Epithelial cell of proximal tubule (primary cell): ENCODE measurements at regions not wholly inside any gene's neighbourhood (a gene's known extent, or its start where the extent isn't known, plus 50 kb on each side); places are given as distances from the start of the nearest gene placed in this dataset.
"Not testable (repeated sequence)": the region's sequence is repeated elsewhere in the genome, so short reads cannot be mapped to it uniquely, and the experiment has no call there.

Experiments used
- DNase-seq: peaks from one replicate; pipeline ENCODE4 v3.0.0-alpha.2; 2011; ENCODE audit warnings: low read depth
- H3K4me3 ChIP-seq: 2 replicates; pipeline ENCODE4 v1.5.1; 2011; ENCODE audit warnings: low read depth, mild to moderate bottlenecking, low read length
- TF ChIP-seq, protein P1 (sequence below): conservative IDR thresholded peaks from 2 replicates; pipeline ENCODE4 v1.5.1; 2012; ENCODE audit warnings: low read depth, mild to moderate bottlenecking, low read length

DNA sequence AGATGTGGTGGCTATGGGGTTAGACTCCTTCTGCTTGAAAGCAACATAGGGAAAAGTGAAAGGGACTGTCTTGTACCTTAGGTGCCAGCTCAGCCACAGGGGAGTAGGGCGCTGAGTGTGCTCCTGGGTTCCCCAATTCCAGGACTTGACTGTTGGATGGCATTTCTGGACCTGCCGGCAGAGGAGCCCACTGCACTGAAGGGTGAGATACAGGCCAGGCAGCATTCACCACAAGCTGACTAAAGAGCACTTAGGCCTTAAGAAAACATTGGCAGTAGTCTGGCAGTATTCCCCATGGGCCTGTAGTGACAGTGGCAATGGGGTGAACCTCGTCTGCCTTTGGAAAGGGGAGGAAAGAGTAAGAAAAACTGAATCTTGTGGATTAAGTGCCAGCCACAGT is 67.1 kb upstream of the TMTC2 start:
- TF ChIP-seq, protein P1, sequence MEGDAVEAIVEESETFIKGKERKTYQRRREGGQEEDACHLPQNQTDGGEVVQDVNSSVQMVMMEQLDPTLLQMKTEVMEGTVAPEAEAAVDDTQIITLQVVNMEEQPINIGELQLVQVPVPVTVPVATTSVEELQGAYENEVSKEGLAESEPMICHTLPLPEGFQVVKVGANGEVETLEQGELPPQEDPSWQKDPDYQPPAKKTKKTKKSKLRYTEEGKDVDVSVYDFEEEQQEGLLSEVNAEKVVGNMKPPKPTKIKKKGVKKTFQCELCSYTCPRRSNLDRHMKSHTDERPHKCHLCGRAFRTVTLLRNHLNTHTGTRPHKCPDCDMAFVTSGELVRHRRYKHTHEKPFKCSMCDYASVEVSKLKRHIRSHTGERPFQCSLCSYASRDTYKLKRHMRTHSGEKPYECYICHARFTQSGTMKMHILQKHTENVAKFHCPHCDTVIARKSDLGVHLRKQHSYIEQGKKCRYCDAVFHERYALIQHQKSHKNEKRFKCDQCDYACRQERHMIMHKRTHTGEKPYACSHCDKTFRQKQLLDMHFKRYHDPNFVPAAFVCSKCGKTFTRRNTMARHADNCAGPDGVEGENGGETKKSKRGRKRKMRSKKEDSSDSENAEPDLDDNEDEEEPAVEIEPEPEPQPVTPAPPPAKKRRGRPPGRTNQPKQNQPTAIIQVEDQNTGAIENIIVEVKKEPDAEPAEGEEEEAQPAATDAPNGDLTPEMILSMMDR = no peak
- DNase-seq = no peak
- no peak overlapping the region for H3K4me3 ChIP-seq

DNA sequence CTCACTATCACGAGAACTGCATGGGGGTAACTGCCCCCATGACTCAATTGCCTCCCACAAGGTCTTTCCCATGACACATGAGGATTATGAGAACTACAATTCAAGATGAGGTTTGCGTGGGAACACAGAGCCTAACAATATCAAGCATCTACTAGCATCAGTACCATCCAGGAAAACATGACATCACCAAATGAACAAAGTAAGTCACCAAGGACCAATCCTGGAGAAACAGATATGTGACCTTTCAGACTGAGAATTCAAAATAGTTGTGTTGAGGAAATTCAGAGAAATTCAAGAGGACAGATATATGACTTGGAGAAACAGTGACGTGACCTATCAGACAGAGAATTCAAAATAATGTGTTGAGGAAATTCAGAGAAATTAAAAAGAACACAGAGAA is 65.8 kb upstream of the TMTC2 start:
- H3K4me3 ChIP-seq = no peak overlapping the region
- DNase-seq = no peak
- TF ChIP-seq, protein P1 = no peak

DNA sequence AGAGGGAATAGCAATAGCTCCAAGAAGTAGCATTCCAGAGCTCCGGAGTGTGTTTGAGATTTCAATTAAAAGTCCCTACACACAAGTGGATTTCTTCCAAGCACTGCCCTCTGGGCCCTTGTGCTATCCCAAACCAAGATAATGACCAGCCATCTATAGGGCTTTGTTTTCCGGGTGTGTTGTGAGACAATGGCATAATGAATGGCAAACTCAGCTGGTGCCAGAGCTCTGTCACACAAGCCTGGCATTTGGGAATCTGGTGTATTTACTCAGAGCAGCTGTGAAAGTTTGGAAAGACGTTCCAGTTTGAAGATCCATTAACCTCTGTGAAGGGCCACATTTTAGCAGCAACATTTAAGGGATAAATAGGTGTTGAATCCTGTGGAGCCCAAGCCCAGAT is 61.2 kb upstream of the TMTC2 start:
- TF ChIP-seq, protein P1 = no peak

DNA sequence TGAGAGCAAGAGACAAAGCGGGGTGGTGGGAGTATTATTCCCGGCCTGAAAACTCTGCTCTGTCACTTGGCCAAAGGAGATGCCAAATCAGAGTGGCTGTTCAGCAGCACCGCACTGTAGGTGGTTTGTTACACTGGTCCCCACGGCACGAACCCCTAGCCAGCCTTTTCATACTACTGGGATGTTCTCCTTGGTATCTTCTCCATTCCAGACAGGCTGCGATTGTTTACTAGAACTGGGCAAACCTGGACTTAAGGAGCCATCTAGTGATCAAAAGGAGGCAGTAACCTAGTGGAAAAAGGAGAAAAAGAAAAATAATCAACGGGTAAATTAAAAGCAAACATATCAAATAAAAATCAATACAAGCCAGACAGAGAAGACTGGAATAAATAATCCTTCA is 58.9 kb upstream of the TMTC2 start:
- no peak overlapping the region for H3K4me3 ChIP-seq
- TF ChIP-seq, protein P1 = peak; percentile 87
- no peak for DNase-seq

More for the DNA sequence above, 61.2 kb upstream of the TMTC2 start:
- H3K4me3 ChIP-seq = no peak overlapping the region
- no peak for DNase-seq

DNA sequence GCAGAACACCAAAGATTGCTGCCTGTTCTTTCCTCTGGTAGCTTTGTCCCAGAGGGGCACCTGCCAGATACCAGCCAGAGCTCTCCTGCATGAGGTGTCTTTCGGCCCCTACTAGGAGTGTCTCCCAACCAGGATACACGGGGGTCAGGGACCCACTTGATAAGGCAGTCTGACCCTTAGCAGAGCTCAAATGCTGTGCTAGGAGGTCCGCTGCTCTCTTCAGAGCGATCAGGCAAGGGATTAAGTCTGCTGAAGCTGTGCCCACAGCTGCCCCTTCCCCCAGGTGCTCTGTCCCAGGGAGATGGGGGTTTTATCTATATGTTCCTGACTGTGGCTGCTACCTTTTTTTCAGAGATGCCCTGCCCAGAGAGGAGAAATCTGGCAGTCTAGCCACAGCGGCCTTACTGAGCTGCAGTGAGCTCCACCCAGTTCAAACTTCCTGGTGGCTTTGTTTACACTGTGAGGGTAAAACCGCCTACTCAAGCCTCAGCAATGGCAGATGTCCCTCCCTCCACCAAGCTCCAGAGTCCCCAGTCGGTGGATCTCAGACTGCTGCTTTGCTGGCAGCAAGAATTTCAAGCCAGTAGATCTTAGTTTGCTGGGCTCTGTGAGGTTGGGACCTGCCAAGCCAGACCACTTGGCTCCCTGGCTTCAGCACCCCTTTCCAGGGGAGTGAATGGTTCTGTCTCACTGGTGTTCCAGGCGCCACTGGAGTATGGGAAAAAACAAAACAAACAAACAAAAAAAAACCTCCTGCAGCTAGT is 52.0 kb upstream of the TMTC2 start:
- not testable (repeated sequence) for DNase-seq, H3K4me3 ChIP-seq

DNA sequence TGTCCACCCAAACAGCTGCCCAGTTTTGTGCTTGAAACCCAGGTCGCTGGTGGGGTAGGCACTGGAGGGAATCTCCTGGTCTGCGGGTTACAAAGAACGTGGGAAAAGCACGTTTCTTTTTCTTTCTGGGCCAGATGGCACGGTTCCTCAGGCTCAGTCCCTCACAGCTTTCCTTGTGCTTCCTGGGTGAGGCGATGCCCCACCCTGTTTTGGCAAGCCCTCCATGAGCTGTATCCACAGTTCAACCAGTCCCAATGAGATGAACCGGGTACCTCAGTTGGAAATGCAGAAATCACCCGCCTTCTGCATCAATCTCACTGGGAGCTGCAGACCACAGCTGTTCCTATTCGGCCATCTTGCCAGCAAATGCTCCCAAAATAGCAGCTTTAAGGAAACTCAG is 51.4 kb upstream of the TMTC2 start:
- TF ChIP-seq, protein P1 = no peak
- H3K4me3 ChIP-seq = no peak overlapping the region
- DNase-seq = no peak
